ENCODE measurements at regions not wholly inside any gene's neighbourhood (a gene's known extent, or its start where the extent isn't known, plus 50 kb on each side); places are given as distances from the start of the nearest gene placed in this dataset.

GRCh38 chr1:5725855-5726585, 266.2 kb downstream of the NPHP4 start:
- no peak for DNase-seq (ENCODE audit: low read depth)
- H3K4me3 ChIP-seq (ENCODE audit: low read depth, low read length), result no peak overlapping the region
- TF ChIP-seq CTCF (IDR thresholded peaks at IDR 0.05; ENCODE audit: insufficient read depth, low read depth, low read length, missing control alignments), result no peak

GRCh38 chr1:5725406-5725805, 266.8 kb downstream of the NPHP4 start:
- H3K4me3 ChIP-seq (ENCODE audit: low read depth, low read length), result no peak overlapping the region
- TF ChIP-seq CTCF (IDR thresholded peaks at IDR 0.05; ENCODE audit: insufficient read depth, low read depth, low read length, missing control alignments), result no peak
- DNase-seq (ENCODE audit: low read depth), result no peak

GRCh38 chr1:5724847-5725246, 267.4 kb downstream of the NPHP4 start:
- no peak overlapping the region for H3K4me3 ChIP-seq (ENCODE audit: low read depth, low read length)
- no peak for DNase-seq (ENCODE audit: low read depth)
- TF ChIP-seq CTCF (IDR thresholded peaks at IDR 0.05; ENCODE audit: insufficient read depth, low read depth, low read length, missing control alignments), result no peak

- no peak for TF ChIP-seq CTCF (IDR thresholded peaks at IDR 0.05; ENCODE audit: insufficient read depth, low read depth, low read length, missing control alignments)
- no peak for DNase-seq (ENCODE audit: low read depth)
- H3K4me3 ChIP-seq (ENCODE audit: low read depth, low read length), result no peak overlapping the region
These were observed 269.5 kb downstream of the NPHP4 start for GRCh38 chr1:5722635-5723164.

GRCh38 chr1:5721634-5722215, 270.5 kb downstream of the NPHP4 start:
- no peak overlapping the region for H3K4me3 ChIP-seq (ENCODE audit: low read depth, low read length)
- TF ChIP-seq CTCF (IDR thresholded peaks at IDR 0.05; ENCODE audit: insufficient read depth, low read depth, low read length, missing control alignments), result no peak
- no peak for DNase-seq (ENCODE audit: low read depth)

- H3K4me3 ChIP-seq (ENCODE audit: low read depth, low read length), result no peak overlapping the region
- DNase-seq (ENCODE audit: low read depth), result no peak
- TF ChIP-seq CTCF (IDR thresholded peaks at IDR 0.05; ENCODE audit: insufficient read depth, low read depth, low read length, missing control alignments), result no peak
These were observed 271.3 kb downstream of the NPHP4 start for GRCh38 chr1:5720936-5721335.

Measured in GM12865 (cell line).